B cell (primary cell): ENCODE measurements at regions not wholly inside any gene's neighbourhood (a gene's known extent, or its start where the extent isn't known, plus 50 kb on each side); places are given as distances from the start of the nearest gene placed in this dataset.

Source experiments
- EZH2 ChIP-seq: IDR thresholded peaks from 2 replicates; pipeline ENCODE4 v1.6.1; 2012; ENCODE audit warnings: borderline replicate concordance, low read depth, mild to moderate bottlenecking, moderate library complexity, low read length; ENCODE audit not compliant: insufficient read depth, poor library complexity, severe bottlenecking
- TF ChIP-seq, protein P1 (sequence below): fragments of 200-600 bp; IDR thresholded peaks from one replicate; pipeline ENCODE4 v1.8.0; 2022; ENCODE audit warnings: antibody characterized with exemption, mild to moderate bottlenecking

DNA sequence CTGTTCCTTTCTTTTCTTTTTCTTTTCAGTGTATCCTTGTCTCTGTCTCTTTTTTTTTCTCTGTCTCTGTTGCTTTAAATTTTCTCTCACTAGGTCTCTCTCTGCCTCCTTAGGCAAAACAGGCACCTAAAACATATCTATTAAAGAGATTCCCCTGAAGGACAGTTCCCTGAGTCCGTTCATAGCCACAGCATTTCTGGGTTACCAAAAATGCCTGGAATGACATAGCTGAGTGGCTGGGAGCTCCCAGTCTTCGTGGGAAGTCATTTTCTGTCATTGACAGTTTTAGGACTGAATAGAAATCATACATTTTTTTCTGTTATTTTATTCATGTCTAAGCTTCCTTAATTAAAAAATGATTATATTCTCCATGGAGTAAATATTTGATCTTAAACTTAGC lies 323.8 kb upstream of the AZI2 start:
- TF ChIP-seq, protein P1, sequence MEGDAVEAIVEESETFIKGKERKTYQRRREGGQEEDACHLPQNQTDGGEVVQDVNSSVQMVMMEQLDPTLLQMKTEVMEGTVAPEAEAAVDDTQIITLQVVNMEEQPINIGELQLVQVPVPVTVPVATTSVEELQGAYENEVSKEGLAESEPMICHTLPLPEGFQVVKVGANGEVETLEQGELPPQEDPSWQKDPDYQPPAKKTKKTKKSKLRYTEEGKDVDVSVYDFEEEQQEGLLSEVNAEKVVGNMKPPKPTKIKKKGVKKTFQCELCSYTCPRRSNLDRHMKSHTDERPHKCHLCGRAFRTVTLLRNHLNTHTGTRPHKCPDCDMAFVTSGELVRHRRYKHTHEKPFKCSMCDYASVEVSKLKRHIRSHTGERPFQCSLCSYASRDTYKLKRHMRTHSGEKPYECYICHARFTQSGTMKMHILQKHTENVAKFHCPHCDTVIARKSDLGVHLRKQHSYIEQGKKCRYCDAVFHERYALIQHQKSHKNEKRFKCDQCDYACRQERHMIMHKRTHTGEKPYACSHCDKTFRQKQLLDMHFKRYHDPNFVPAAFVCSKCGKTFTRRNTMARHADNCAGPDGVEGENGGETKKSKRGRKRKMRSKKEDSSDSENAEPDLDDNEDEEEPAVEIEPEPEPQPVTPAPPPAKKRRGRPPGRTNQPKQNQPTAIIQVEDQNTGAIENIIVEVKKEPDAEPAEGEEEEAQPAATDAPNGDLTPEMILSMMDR = no peak
- no peak for TF ChIP-seq EZH2
